Spleen (tissue), 11 donors: ENCODE measurements at regions not wholly inside any gene's neighbourhood (a gene's known extent, or its start where the extent isn't known, plus 50 kb on each side); places are given as distances from the start of the nearest gene placed in this dataset.

Experiments
- DNase-seq: peaks from one replicate; pipeline ENCODE4 v3.0.0-alpha.2; 2020
- H3K27ac ChIP-seq, 8 donors: fragments of 200-600 bp; sonication (generic) in 7 of 8; 1 replicate in 4 of 8; 2 replicates in 4 of 8; pipeline versions ENCODE4 v1.5.0 to v1.8.0; 2016 to 2021; ENCODE audit warnings: inconsistent platforms in 4 of 8, mild to moderate bottlenecking in 4 of 8, moderate library complexity in 1 of 8
- H3K27me3 ChIP-seq, 7 donors: fragments of 200-600 bp; sonication (generic) in 6 of 7; replicated peaks in 1 of 7; 1 replicate in 4 of 7; 2 replicates in 3 of 7; pipeline versions ENCODE4 v1.5.0 to v1.8.0; 2016 to 2021; ENCODE audit warnings: inconsistent platforms in 3 of 7, mild to moderate bottlenecking in 1 of 7
- H3K36me3 ChIP-seq, 6 donors: fragments of 200-600 bp; sonication (generic) in 5 of 6; 1 replicate in 4 of 6; 2 replicates in 2 of 6; pipeline versions ENCODE4 v1.5.0 to v1.8.0; 2016 to 2021; ENCODE audit warnings: inconsistent platforms in 2 of 6
- H3K4me1 ChIP-seq, 6 donors: fragments of 200-600 bp; sonication (generic) in 5 of 6; 1 replicate in 3 of 6; 2 replicates in 3 of 6; pipeline versions ENCODE4 v1.5.0 to v1.8.0; 2016 to 2021; ENCODE audit warnings: inconsistent platforms in 3 of 6
- H3K4me3 ChIP-seq, 8 donors: fragments of 200-600 bp; sonication (generic) in 7 of 8; 1 replicate in 4 of 8; 2 replicates in 4 of 8; pipeline versions ENCODE4 v1.5.0 to v1.8.0; 2016 to 2021; ENCODE audit warnings: inconsistent platforms in 4 of 8, mild to moderate bottlenecking in 4 of 8, moderate library complexity in 2 of 8
- H3K9me3 ChIP-seq, 8 donors: fragments of 200-600 bp; sonication (generic) in 7 of 8; 1 replicate in 4 of 8; 2 replicates in 4 of 8; pipeline versions ENCODE4 v1.5.0 to v1.8.0; 2016 to 2021; ENCODE audit warnings: inconsistent platforms in 4 of 8
- POLR2A ChIP-seq, 3 donors: fragments of 450-650 bp; IDR thresholded peaks; one replicate each; pipeline ENCODE4 v1.5.1; 2017; ENCODE audit warnings: antibody characterized with exemption in 3 of 3, mild to moderate bottlenecking in 1 of 3
- POLR2AphosphoS5 ChIP-seq, 3 donors: sonication (generic); formaldehyde crosslinking; IDR thresholded peaks; one replicate each; pipeline ENCODE4 v1.5.1; 2017; ENCODE audit warnings: antibody characterized with exemption in 3 of 3
- WGBS, 5 donors: extraction: QIAGEN DNeasy Blood & Tissue Kit in 3 of 5; methylation state at CpG; one replicate each; pipeline versions ENCODE4 v1.1.5 to v1.1.7; 2013 to 2018; 5-methylcytosine and 5-hydroxymethylcytosine counted together
- intact Hi-C: fragments of 100-400 bp; cut with DNase I; formaldehyde crosslinking; loops from one replicate; pipeline ENCODE4 v1.15.0; 2023; ENCODE audit warnings: low total_unique reads
- TF ChIP-seq, protein P1 (sequence below), 11 experiments: fragments of 200-600 bp in 7 of 11; fragments of 450-650 bp in 4 of 11; sonication (generic) in 4 of 11; IDR thresholded peaks in 8 of 11; conservative IDR thresholded peaks in 3 of 11; 1 replicate in 7 of 11; 2 replicates in 4 of 11; pipeline versions ENCODE4 v1.4.0 to v1.8.0; 2016 to 2021; ENCODE audit warnings: antibody characterized with exemption in 11 of 11, inconsistent platforms in 4 of 11, mild to moderate bottlenecking in 1 of 11
- donor health status: healthy with polysubstance abuse.
- donor health status: DM: no; HTN: no; CAD: no; lungs with moderate emphysema.
- donor health status: DM: no; HTN: no; CAD: no.
- donor health status: Bipolar disorder and iron deficiency.
- donor health status: healthy.
- donor health status: DM: no; HTN: no; CAD: no.
- donor health status: DM: yes; HTN: yes; CAD: no.

DNA sequence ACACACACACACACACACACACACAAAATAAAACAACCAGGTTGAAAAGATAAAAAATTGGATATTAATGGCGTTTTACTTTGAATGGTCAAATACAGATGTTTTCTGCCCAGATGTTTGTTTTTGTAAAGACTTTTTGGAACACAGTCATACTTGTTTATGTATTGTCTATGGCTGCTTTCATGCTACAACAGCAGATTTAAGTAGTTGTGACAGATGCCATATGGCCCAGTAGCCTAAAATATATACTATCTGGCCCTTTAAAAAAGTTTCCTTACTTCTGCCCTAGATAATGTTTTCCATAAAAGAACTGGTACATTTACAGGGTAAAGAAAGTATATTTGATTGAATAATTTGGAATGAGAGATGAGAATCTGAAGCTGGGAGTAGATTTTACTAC lies 1362.8 kb upstream of the SEL1L start:
- intact Hi-C loops: no loop called here
- Histone ChIP-seq H3K36me3 (no peaks in the 10 kb centered on the region), H3K27me3 (no peaks in the 10 kb centered on the region), H3K4me3 (no peak overlapping the region), H3K9me3 (peaks cover 0 to 5% (median 0%) of the 10 kb centered on the region in 8 donors), H3K27ac (no peak overlapping the region), H3K4me1 (no peaks in the 10 kb centered on the region)
- no peak for DNase-seq
- TF ChIP-seq POLR2AphosphoS5 (IDR thresholded peaks at IDR 0.05) (no peak), POLR2A (IDR thresholded peaks at IDR 0.05) (no peak)
- TF ChIP-seq, protein P1, sequence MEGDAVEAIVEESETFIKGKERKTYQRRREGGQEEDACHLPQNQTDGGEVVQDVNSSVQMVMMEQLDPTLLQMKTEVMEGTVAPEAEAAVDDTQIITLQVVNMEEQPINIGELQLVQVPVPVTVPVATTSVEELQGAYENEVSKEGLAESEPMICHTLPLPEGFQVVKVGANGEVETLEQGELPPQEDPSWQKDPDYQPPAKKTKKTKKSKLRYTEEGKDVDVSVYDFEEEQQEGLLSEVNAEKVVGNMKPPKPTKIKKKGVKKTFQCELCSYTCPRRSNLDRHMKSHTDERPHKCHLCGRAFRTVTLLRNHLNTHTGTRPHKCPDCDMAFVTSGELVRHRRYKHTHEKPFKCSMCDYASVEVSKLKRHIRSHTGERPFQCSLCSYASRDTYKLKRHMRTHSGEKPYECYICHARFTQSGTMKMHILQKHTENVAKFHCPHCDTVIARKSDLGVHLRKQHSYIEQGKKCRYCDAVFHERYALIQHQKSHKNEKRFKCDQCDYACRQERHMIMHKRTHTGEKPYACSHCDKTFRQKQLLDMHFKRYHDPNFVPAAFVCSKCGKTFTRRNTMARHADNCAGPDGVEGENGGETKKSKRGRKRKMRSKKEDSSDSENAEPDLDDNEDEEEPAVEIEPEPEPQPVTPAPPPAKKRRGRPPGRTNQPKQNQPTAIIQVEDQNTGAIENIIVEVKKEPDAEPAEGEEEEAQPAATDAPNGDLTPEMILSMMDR (IDR thresholded peaks at IDR 0.05 in 8 of 11, conservative IDR thresholded peaks at IDR 0.05 in 3 of 11): no peak
- 78 to 100% (median 83%) methylated on average over 1 of the region's 1 CpG for WGBS, 5 donors

GRCh38 chr14:82897469-82898308 lies 1364.0 kb upstream of the SEL1L start:
- intact Hi-C loops: no loop called here
- H3K4me3 ChIP-seq: no peak overlapping the region
- DNase-seq: no peak
- H3K36me3 ChIP-seq: no peaks in the 10 kb centered on the region
- no peaks in the 10 kb centered on the region for H3K27me3 ChIP-seq
- peaks cover 0 to 3% (median 0%) of the 10 kb centered on the region in 8 donors for H3K9me3 ChIP-seq
- no peak overlapping the region for H3K27ac ChIP-seq
- TF ChIP-seq POLR2A (IDR thresholded peaks at IDR 0.05): no peak
- no peak for TF ChIP-seq POLR2AphosphoS5 (IDR thresholded peaks at IDR 0.05)
- no peaks in the 10 kb centered on the region for H3K4me1 ChIP-seq
- WGBS, 5 donors: 53 to 69% (median 62%) methylated on average over 4 of the region's 4 CpGs

DNA sequence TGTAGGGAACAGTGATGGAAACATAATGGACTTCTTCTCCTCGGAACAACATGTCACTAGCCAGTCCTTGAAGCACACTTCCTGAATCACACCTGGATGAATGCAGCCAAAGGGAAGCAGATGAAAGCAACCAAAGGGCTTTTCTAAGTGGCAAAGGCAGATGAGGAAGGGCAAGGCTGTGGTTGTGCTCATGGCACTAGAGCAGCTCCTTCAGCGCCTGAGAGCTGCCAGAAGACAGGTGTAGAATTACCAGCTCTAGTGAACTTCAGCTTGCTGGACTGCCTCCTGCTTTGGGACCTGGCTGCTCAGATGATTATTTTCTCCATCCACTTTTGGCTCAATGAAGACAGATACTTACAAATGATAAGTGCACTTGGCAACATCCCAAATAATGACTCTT lies 1372.1 kb upstream of the SEL1L start:
- Histone ChIP-seq H3K27me3 (no peaks in the 10 kb centered on the region), H3K36me3 (no peaks in the 10 kb centered on the region), H3K27ac (no peak overlapping the region), H3K4me1 (no peaks in the 10 kb centered on the region), H3K9me3 (peaks cover 0 to 7% (median 0%) of the 10 kb centered on the region in 8 donors), H3K4me3 (no peak overlapping the region)
- no peak for TF ChIP-seq POLR2A (IDR thresholded peaks at IDR 0.05)
- TF ChIP-seq, protein P1 (IDR thresholded peaks at IDR 0.05 in 8 of 11, conservative IDR thresholded peaks at IDR 0.05 in 3 of 11): no peak
- DNase-seq: no peak
- intact Hi-C loops: no loop called here
- WGBS, 5 donors: 69 to 87% (median 72%) methylated on average over 2 of the region's 2 CpGs

- WGBS, 5 donors: 28 to 59% (median 42%) methylated on average over 2 of the region's 2 CpGs
- Histone ChIP-seq H3K4me3 (no peak overlapping the region), H3K9me3 (peaks cover 0 to 8% (median 0%) of the 10 kb centered on the region in 8 donors), H3K27ac (no peak overlapping the region), H3K4me1 (no peaks in the 10 kb centered on the region), H3K27me3 (no peaks in the 10 kb centered on the region), H3K36me3 (no peaks in the 10 kb centered on the region)
- no peak for DNase-seq
- intact Hi-C loops: no loop called here
- TF ChIP-seq, protein P1 (IDR thresholded peaks at IDR 0.05 in 8 of 11, conservative IDR thresholded peaks at IDR 0.05 in 3 of 11): no peak
- TF ChIP-seq POLR2A (IDR thresholded peaks at IDR 0.05) (no peak), POLR2AphosphoS5 (IDR thresholded peaks at IDR 0.05) (no peak)
These were observed 1378.3 kb upstream of the SEL1L start for GRCh38 chr14:82911930-82912329.
